ENCODE measurements at regions not wholly inside any gene's neighbourhood (a gene's known extent, or its start where the extent isn't known, plus 50 kb on each side); places are given as distances from the start of the nearest gene placed in this dataset.

DNA sequence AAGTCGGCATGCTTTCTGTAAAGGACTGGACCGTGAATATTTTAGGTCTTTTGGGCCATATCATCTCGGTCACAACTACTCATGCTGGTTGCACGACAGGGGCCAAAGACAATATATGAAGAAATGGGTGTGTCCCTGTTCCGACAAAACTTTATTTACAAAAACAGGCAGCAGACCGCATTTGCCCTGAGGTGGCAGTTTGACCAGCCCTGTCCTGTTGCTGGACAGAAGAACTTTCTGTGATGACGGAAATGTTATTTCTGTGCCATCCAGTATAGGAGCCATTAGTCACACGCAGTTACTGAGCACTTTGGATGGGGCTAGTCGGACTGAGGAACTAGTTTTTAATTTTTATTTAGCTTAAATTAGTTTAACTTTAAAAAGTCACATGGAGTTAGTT is 112.8 kb upstream of the CARD11 start:
- Histone ChIP-seq H3K4me1 (ENCODE audit: control insufficient read depth in 1 of 2, insufficient read depth in 2 of 2, low read depth in 1 of 2, low read length in 1 of 2) (no peaks in the 10 kb centered on the region), H3K4me3 (ENCODE audit: low read depth in 2 of 2, low read length in 1 of 2) (no peak overlapping the region), H3K9ac (no peak overlapping the region), H3K9me2 (no peaks in the 10 kb centered on the region), H3K9me3 (no peaks in the 10 kb centered on the region), H3K27me3 (ENCODE audit: insufficient read depth) (no peaks in the 10 kb centered on the region), H3F3A (replicated peaks; ENCODE audit: insufficient read depth) (no peaks in the 10 kb centered on the region), H3K36me3 (replicated peaks in 1 of 2; ENCODE audit: control insufficient read depth in 1 of 2, insufficient read depth in 2 of 2, low read length in 1 of 2) (no peaks in the 10 kb centered on the region), H3K79me2 (ENCODE audit: insufficient read depth) (no peaks in the 10 kb centered on the region), H2AFZ (ENCODE audit: low read depth) (no peak overlapping the region), H3K4me2 (no peak overlapping the region), H3K27ac (ENCODE audit: low read depth in 2 of 2, low read length in 1 of 2) (no peak overlapping the region), H4K20me1 (ENCODE audit: insufficient read depth) (no peaks in the 10 kb centered on the region)
- TF ChIP-seq, protein P1, sequence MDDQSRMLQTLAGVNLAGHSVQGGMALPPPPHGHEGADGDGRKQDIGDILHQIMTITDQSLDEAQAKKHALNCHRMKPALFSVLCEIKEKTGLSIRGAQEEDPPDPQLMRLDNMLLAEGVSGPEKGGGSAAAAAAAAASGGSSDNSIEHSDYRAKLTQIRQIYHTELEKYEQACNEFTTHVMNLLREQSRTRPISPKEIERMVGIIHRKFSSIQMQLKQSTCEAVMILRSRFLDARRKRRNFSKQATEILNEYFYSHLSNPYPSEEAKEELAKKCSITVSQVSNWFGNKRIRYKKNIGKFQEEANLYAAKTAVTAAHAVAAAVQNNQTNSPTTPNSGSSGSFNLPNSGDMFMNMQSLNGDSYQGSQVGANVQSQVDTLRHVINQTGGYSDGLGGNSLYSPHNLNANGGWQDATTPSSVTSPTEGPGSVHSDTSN (IDR thresholded peaks at IDR 0.05): no peak
- TF ChIP-seq, protein P2, sequence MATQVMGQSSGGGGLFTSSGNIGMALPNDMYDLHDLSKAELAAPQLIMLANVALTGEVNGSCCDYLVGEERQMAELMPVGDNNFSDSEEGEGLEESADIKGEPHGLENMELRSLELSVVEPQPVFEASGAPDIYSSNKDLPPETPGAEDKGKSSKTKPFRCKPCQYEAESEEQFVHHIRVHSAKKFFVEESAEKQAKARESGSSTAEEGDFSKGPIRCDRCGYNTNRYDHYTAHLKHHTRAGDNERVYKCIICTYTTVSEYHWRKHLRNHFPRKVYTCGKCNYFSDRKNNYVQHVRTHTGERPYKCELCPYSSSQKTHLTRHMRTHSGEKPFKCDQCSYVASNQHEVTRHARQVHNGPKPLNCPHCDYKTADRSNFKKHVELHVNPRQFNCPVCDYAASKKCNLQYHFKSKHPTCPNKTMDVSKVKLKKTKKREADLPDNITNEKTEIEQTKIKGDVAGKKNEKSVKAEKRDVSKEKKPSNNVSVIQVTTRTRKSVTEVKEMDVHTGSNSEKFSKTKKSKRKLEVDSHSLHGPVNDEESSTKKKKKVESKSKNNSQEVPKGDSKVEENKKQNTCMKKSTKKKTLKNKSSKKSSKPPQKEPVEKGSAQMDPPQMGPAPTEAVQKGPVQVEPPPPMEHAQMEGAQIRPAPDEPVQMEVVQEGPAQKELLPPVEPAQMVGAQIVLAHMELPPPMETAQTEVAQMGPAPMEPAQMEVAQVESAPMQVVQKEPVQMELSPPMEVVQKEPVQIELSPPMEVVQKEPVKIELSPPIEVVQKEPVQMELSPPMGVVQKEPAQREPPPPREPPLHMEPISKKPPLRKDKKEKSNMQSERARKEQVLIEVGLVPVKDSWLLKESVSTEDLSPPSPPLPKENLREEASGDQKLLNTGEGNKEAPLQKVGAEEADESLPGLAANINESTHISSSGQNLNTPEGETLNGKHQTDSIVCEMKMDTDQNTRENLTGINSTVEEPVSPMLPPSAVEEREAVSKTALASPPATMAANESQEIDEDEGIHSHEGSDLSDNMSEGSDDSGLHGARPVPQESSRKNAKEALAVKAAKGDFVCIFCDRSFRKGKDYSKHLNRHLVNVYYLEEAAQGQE (IDR thresholded peaks at IDR 0.05; ENCODE audit: low read depth, low read length): no peak
- TF ChIP-seq YY1 (IDR thresholded peaks at IDR 0.05; ENCODE audit: low read depth) (no peak), EP300 (IDR thresholded peaks at IDR 0.05; ENCODE audit: borderline replicate concordance in 1 of 2, low read depth in 1 of 2, low read length in 1 of 2) (no peak), FOSL2 (IDR thresholded peaks at IDR 0.05; ENCODE audit: borderline replicate concordance, low read depth) (no peak), EZH2phosphoT487 (IDR thresholded peaks at IDR 0.05; ENCODE audit: borderline replicate concordance, low read depth) (no peak)
- WGBS (ENCODE audit: low lambda C conversion rate): 52% methylated on average over 9 of the region's 9 CpGs
- POLR2A ChIA-PET: no interaction called here
- DNase-seq: no peak
- CTCF ChIA-PET: interaction anchor here (0.6 to 2.3 kb wide), 5 partner anchors 20 to 292 kb away, joined by 3 to 13 read pairs (median 3); partner anchors contain the start of gene SDK1

DNA sequence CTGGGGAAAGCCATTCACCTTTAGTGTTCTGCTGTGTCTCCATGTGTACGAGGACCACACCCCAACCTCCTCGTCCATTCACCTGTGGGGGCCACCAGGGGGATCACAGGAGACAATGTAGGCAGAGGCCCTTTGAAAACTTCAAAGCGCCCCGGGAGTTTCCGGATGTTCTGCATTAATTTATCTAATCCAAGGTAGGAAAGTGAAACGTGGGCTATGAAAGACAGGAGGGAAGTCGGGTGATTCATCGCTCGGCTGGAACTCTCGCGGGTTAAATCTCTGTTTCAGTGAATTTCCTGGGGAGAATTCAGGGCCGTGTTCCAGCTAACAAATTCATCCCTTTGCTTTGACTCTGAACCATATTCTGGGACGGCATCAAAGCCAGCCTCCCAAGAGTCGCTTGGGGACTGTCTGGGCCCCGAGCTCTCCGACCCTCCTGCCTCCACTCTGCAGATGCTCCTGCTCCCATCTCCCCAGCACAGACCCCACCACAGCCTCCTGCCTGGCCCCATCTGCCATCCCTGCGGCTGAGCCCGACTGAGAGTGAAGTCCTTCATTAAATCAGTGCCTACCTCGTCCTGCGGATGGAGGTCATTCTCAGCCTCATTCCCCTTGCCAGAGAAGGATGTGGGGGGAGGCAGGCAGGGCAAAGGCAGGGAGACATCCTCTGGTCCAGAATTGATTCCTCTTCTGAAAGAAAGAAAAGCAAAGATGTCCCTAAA is 114.1 kb upstream of the CARD11 start:
- Histone ChIP-seq H3K9me3 (no peaks in the 10 kb centered on the region), H3K4me2 (no peak overlapping the region), H4K20me1 (ENCODE audit: insufficient read depth) (no peaks in the 10 kb centered on the region), H3K9ac (no peak overlapping the region), H3K27me3 (ENCODE audit: insufficient read depth) (no peaks in the 10 kb centered on the region), H3F3A (replicated peaks; ENCODE audit: insufficient read depth) (no peaks in the 10 kb centered on the region), H3K27ac (ENCODE audit: low read depth in 2 of 2, low read length in 1 of 2) (no peak overlapping the region), H3K36me3 (replicated peaks in 1 of 2; ENCODE audit: control insufficient read depth in 1 of 2, insufficient read depth in 2 of 2, low read length in 1 of 2) (no peaks in the 10 kb centered on the region), H3K9me2 (no peaks in the 10 kb centered on the region), H2AFZ (ENCODE audit: low read depth) (no peak overlapping the region), H3K4me3 (ENCODE audit: low read depth in 2 of 2, low read length in 1 of 2) (no peak overlapping the region), H3K79me2 (ENCODE audit: insufficient read depth) (no peaks in the 10 kb centered on the region), H3K4me1 (ENCODE audit: control insufficient read depth in 1 of 2, insufficient read depth in 2 of 2, low read depth in 1 of 2, low read length in 1 of 2) (no peaks in the 10 kb centered on the region)
- no peak for DNase-seq
- WGBS (ENCODE audit: low lambda C conversion rate): 56% methylated on average over 20 of the region's 20 CpGs
- ChIA-PET POLR2A (no interaction called here), CTCF (interaction anchor here (0.7 to 1.0 kb wide), 2 partner anchors 144 to 270 kb away, joined by 3 read pairs; partner anchors contain the start of gene SDK1)
- TF ChIP-seq GATA2 (CRISPR knock-in tag; IDR thresholded peaks at IDR 0.05) (no peak), MEF2A (IDR thresholded peaks at IDR 0.05; ENCODE audit: borderline replicate concordance, low read depth) (no peak)
- TF ChIP-seq, protein P1 (IDR thresholded peaks at IDR 0.05): no peak
